SK-N-SH treated with all-trans-retinoic acid at 6 μM for 48 hours (cell line): ENCODE measurements at regions not wholly inside any gene's neighbourhood (a gene's known extent, or its start where the extent isn't known, plus 50 kb on each side); places are given as distances from the start of the nearest gene placed in this dataset.

Experiments
- ATAC-seq: fragments of 200-7000 bp; cut with Tn5 transposase; 3 replicates; pipeline ENCODE4 v1.9.1; 2020; ENCODE audit warnings: mild to moderate bottlenecking, moderate library complexity
- BACH2 ChIP-seq: fragments of 250-450 bp; sonication (Bioruptor Pico); IDR thresholded peaks from 2 replicates; pipeline ENCODE4 v1.9.0; 2021; ENCODE audit warnings: mild to moderate bottlenecking, borderline replicate concordance
- CSDC2 ChIP-seq: fragments of 250-450 bp; sonication (Bioruptor Pico); IDR thresholded peaks from 2 replicates; pipeline ENCODE4 v1.5.0; 2020; ENCODE audit warnings: mild to moderate bottlenecking, moderate library complexity
- ESRRG ChIP-seq: fragments of 250-450 bp; sonication (Bioruptor Pico); IDR thresholded peaks from 2 replicates; pipeline ENCODE4 v1.6.1; 2021; ENCODE audit warnings: mild to moderate bottlenecking
- GLIS3 ChIP-seq: fragments of 250-450 bp; sonication (Bioruptor Pico); IDR thresholded peaks from 2 replicates; pipeline ENCODE4 v1.5.0; 2020; ENCODE audit warnings: mild to moderate bottlenecking, moderate library complexity
- ISL1 ChIP-seq: fragments of 250-450 bp; sonication (Bioruptor Pico); IDR thresholded peaks from 2 replicates; pipeline ENCODE4 v2.1.2; 2022; ENCODE audit warnings: mild to moderate bottlenecking, moderate library complexity
- OSR1 ChIP-seq: fragments of 250-450 bp; sonication (Bioruptor Pico); IDR thresholded peaks from 2 replicates; pipeline ENCODE4 v1.8.0; 2022; ENCODE audit warnings: moderate library complexity, mild to moderate bottlenecking, inconsistent platforms
- PPARA ChIP-seq: fragments of 250-450 bp; sonication (Bioruptor Pico); IDR thresholded peaks from 2 replicates; pipeline ENCODE4 v1.5.0; 2020; ENCODE audit warnings: mild to moderate bottlenecking, borderline replicate concordance
- SNAI2 ChIP-seq: fragments of 250-450 bp; sonication (Bioruptor Pico); IDR thresholded peaks from 2 replicates; pipeline ENCODE4 v1.5.0; 2020; ENCODE audit warnings: mild to moderate bottlenecking, moderate library complexity
- TOX ChIP-seq: fragments of 250-450 bp; sonication (Bioruptor Pico); IDR thresholded peaks from 2 replicates; pipeline ENCODE4 v1.8.0; 2021; ENCODE audit warnings: mild to moderate bottlenecking, moderate library complexity, borderline replicate concordance
- ZC3H10 ChIP-seq: fragments of 250-450 bp; sonication (Bioruptor Pico); IDR thresholded peaks from 2 replicates; pipeline ENCODE4 v1.5.1; 2021; ENCODE audit warnings: mild to moderate bottlenecking, moderate library complexity
- ZFP3 ChIP-seq: fragments of 250-450 bp; sonication (Bioruptor Pico); IDR thresholded peaks from 2 replicates; pipeline ENCODE4 v1.5.0; 2020; ENCODE audit warnings: mild to moderate bottlenecking, moderate library complexity
- ZFP30 ChIP-seq: fragments of 450-650 bp; formaldehyde crosslinking; IDR thresholded peaks from 2 replicates; pipeline ENCODE4 v1.5.0; 2022; ENCODE audit warnings: mild to moderate bottlenecking, moderate library complexity
- ZNF565 ChIP-seq: fragments of 450-650 bp; formaldehyde crosslinking; conservative IDR thresholded peaks from 2 replicates; pipeline ENCODE4 v1.5.0; 2020; ENCODE audit warnings: low read depth, mild to moderate bottlenecking, moderate library complexity
- ZNF70 ChIP-seq: fragments of 450-650 bp; formaldehyde crosslinking; IDR thresholded peaks from 2 replicates; pipeline ENCODE4 v1.5.0; 2020; ENCODE audit warnings: mild to moderate bottlenecking, moderate library complexity
- ZNF8 ChIP-seq: fragments of 450-650 bp; formaldehyde crosslinking; IDR thresholded peaks from 2 replicates; pipeline ENCODE4 v1.5.0; 2020; ENCODE audit warnings: mild to moderate bottlenecking, moderate library complexity
- TF ChIP-seq, protein P1 (sequence below): fragments of 250-450 bp; sonication (Bioruptor Pico); IDR thresholded peaks from 2 replicates; pipeline ENCODE4 v1.5.1; 2021; ENCODE audit warnings: mild to moderate bottlenecking, moderate library complexity
- TF ChIP-seq, protein P2 (sequence below): fragments of 250-450 bp; sonication (Bioruptor Pico); IDR thresholded peaks from 2 replicates; pipeline ENCODE4 v1.5.1; 2020; ENCODE audit warnings: low read depth, mild to moderate bottlenecking, moderate library complexity
- TF ChIP-seq, protein P3 (sequence below): fragments of 250-450 bp; sonication (Bioruptor Pico); IDR thresholded peaks from 2 replicates; pipeline ENCODE4 v1.8.0; 2021; ENCODE audit warnings: low read depth, mild to moderate bottlenecking, moderate library complexity, borderline replicate concordance
- TF ChIP-seq, protein P4 (sequence below): fragments of 250-450 bp; sonication (Bioruptor Pico); IDR thresholded peaks from 2 replicates; pipeline ENCODE4 v1.8.0; 2020; ENCODE audit warnings: mild to moderate bottlenecking, moderate library complexity, borderline replicate concordance

DNA sequence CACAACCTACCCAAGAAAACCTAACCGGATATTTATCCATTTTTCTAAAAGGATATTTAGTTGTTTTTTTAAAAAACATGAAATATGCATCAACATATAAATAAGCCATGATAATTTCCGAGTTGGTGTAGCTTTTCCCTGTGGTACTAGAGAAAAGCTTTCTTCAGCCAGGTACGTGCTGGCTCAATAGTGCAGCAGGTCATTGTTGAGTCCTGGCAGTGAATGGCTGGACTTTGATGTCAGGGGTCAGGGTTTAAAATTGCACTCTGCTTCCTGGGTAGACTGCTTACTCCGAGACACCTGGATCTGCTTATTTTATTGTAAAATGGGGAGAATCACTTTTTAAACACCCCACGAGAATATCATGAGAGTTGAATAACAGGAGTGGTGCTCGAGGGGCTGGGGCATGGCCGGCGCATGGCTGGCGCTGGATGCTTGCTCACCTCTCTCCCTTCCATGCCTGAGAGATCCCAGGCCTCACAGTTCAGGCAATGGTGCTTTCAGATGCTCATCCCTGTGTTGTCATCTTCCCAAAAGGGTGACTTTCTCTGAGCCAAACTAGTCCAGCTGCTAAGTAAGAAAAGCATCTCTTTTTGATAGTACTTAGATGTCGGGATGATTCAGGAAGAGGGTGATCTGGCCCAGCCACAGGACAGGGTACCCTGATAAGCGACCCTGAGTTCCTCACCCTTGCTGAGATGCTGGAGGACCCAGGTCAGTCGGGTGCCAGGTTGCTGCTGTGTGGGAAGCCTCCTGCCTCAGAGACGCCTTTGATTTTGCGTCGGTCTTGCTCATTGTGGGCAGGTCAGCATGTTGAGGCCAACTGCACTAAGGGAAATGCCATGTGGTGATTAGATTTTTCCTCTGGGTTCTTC, 269.1 kb upstream of the FOXQ1 start:
- no peak for TF ChIP-seq ZNF70 (CRISPR knock-in tag)
- TF ChIP-seq CSDC2: no peak
- TF ChIP-seq ZNF8 (CRISPR knock-in tag): no peak
- TF ChIP-seq ZC3H10: no peak
- TF ChIP-seq ESRRG: no peak
- TF ChIP-seq SNAI2 (CRISPR knock-in tag): no peak
- TF ChIP-seq, protein P1, sequence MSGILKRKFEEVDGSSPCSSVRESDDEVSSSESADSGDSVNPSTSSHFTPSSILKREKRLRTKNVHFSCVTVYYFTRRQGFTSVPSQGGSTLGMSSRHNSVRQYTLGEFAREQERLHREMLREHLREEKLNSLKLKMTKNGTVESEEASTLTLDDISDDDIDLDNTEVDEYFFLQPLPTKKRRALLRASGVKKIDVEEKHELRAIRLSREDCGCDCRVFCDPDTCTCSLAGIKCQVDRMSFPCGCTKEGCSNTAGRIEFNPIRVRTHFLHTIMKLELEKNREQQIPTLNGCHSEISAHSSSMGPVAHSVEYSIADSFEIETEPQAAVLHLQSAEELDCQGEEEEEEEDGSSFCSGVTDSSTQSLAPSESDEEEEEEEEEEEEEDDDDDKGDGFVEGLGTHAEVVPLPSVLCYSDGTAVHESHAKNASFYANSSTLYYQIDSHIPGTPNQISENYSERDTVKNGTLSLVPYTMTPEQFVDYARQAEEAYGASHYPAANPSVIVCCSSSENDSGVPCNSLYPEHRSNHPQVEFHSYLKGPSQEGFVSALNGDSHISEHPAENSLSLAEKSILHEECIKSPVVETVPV: no peak
- TF ChIP-seq, protein P2, sequence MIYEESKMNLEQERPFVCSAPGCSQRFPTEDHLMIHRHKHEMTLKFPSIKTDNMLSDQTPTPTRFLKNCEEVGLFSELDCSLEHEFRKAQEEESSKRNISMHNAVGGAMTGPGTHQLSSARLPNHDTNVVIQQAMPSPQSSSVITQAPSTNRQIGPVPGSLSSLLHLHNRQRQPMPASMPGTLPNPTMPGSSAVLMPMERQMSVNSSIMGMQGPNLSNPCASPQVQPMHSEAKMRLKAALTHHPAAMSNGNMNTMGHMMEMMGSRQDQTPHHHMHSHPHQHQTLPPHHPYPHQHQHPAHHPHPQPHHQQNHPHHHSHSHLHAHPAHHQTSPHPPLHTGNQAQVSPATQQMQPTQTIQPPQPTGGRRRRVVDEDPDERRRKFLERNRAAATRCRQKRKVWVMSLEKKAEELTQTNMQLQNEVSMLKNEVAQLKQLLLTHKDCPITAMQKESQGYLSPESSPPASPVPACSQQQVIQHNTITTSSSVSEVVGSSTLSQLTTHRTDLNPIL: no peak
- no peak for TF ChIP-seq ZFP30 (CRISPR knock-in tag)
- TF ChIP-seq PPARA (CRISPR knock-in tag): no peak
- no peak for TF ChIP-seq OSR1 (CRISPR knock-in tag)
- TF ChIP-seq ZFP3 (CRISPR knock-in tag): no peak
- no peak for TF ChIP-seq ZNF565 (CRISPR knock-in tag)
- TF ChIP-seq, protein P3, sequence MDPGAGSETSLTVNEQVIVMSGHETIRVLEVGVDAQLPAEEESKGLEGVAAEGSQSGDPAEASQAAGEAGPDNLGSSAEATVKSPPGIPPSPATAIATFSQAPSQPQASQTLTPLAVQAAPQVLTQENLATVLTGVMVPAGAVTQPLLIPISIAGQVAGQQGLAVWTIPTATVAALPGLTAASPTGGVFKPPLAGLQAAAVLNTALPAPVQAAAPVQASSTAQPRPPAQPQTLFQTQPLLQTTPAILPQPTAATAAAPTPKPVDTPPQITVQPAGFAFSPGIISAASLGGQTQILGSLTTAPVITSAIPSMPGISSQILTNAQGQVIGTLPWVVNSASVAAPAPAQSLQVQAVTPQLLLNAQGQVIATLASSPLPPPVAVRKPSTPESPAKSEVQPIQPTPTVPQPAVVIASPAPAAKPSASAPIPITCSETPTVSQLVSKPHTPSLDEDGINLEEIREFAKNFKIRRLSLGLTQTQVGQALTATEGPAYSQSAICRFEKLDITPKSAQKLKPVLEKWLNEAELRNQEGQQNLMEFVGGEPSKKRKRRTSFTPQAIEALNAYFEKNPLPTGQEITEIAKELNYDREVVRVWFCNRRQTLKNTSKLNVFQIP (CRISPR knock-in tag): no peak
- TF ChIP-seq, protein P4, sequence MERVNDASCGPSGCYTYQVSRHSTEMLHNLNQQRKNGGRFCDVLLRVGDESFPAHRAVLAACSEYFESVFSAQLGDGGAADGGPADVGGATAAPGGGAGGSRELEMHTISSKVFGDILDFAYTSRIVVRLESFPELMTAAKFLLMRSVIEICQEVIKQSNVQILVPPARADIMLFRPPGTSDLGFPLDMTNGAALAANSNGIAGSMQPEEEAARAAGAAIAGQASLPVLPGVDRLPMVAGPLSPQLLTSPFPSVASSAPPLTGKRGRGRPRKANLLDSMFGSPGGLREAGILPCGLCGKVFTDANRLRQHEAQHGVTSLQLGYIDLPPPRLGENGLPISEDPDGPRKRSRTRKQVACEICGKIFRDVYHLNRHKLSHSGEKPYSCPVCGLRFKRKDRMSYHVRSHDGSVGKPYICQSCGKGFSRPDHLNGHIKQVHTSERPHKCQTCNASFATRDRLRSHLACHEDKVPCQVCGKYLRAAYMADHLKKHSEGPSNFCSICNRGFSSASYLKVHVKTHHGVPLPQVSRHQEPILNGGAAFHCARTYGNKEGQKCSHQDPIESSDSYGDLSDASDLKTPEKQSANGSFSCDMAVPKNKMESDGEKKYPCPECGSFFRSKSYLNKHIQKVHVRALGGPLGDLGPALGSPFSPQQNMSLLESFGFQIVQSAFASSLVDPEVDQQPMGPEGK: no peak
- TF ChIP-seq TOX (CRISPR knock-in tag): no peak
- no peak for ATAC-seq

DNA sequence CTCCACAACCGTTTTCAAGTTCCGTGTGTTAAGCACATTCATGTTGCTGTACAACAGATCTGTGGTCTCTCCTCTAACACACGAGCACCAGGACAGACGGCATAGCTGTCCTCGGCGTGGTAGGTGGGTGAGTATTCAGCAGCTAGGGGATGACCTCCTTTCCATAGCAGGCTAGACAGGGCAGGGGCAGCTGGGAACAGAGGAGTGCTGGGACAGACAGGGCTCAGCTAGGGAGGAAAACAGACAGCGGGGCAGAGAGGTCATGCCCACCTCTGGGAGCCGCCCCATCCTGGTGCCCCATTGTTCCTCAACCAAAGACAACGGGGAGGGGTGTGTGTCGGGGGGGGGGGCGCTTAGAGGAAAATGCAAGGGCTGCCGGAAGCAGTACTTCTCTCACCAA, 271.5 kb upstream of the FOXQ1 start:
- ATAC-seq: no peak

More for the DNA sequence above, 271.5 kb upstream of the FOXQ1 start:
- TF ChIP-seq ZC3H10 (no peak), ZFP3 (CRISPR knock-in tag) (no peak), TOX (CRISPR knock-in tag) (no peak), ZFP30 (CRISPR knock-in tag) (no peak), GLIS3 (no peak), CSDC2 (no peak), ISL1 (no peak), PPARA (CRISPR knock-in tag) (no peak), BACH2 (CRISPR knock-in tag) (no peak)
- TF ChIP-seq, protein P3 (CRISPR knock-in tag): no peak
- TF ChIP-seq, protein P1: no peak
